Kidney (tissue), 13 donors: ENCODE measurements at regions not wholly inside any gene's neighbourhood (a gene's known extent, or its start where the extent isn't known, plus 50 kb on each side); places are given as distances from the start of the nearest gene placed in this dataset.
A peak's percentile ranks its signal among the peaks of the same experiment; 100 is the strongest.

Experiments
- DNase-seq, 5 donors: peaks; one replicate each; pipeline ENCODE4 v3.0.0-alpha.2; 2013 to 2020
- FAIRE-seq: peaks from 2 replicates; lab custom pipeline; 2012; peaks lifted over from hg19 to GRCh38; lab: Jason Lieb, UNC
- H3K27ac ChIP-seq, 2 donors: one replicate each; pipeline ENCODE4 v1.7.0; 2013; ENCODE audit warnings: low read depth in 2 of 2, low read length in 2 of 2, inconsistent platforms in 1 of 2
- H3K27me3 ChIP-seq: one replicate; pipeline ENCODE4 v1.7.1; 2013; ENCODE audit warnings: low read length, inconsistent platforms; ENCODE audit not compliant: control insufficient read depth, insufficient read depth
- H3K36me3 ChIP-seq, 3 donors: one replicate each; pipeline versions ENCODE4 v1.7.0 to v1.7.1; 2013; ENCODE audit warnings: low read length in 3 of 3, control low read depth in 1 of 3, inconsistent platforms in 1 of 3; ENCODE audit not compliant: insufficient read depth in 3 of 3, control insufficient read depth in 2 of 3
- H3K4me1 ChIP-seq, 3 donors: one replicate each; pipeline versions ENCODE4 v1.7.0 to v1.7.1; 2013; ENCODE audit warnings: low read length in 3 of 3, inconsistent platforms in 1 of 3, low read depth in 1 of 3; ENCODE audit not compliant: control insufficient read depth in 2 of 3, insufficient read depth in 2 of 3
- H3K4me3 ChIP-seq, 3 donors: one replicate each; pipeline versions ENCODE4 v1.7.0 to v1.8.1; 2013; ENCODE audit warnings: low read length in 3 of 3, control low read depth in 1 of 3, inconsistent platforms in 1 of 3
- H3K9ac ChIP-seq, 3 donors: one replicate each; pipeline versions ENCODE4 v1.7.0 to v1.7.1; 2013; ENCODE audit warnings: low read length in 3 of 3, control low read depth in 1 of 3, inconsistent platforms in 1 of 3
- H3K9me3 ChIP-seq, 3 donors: one replicate each; pipeline versions ENCODE4 v1.7.0 to v1.7.1; 2013; ENCODE audit warnings: low read length in 3 of 3, control low read depth in 1 of 3, inconsistent platforms in 1 of 3; ENCODE audit not compliant: control insufficient read depth in 2 of 3, insufficient read depth in 1 of 3
- CTCF ChIP-seq: IDR thresholded peaks from 3 replicates; pipeline ENCODE4 v1.5.1; 2012; ENCODE audit warnings: mild to moderate bottlenecking, moderate library complexity, borderline replicate concordance; ENCODE audit not compliant: insufficient read depth; ENCODE audit errors: extremely low read depth
- intact Hi-C: fragments of 100-400 bp; cut with DNase I; formaldehyde crosslinking; loops from one replicate; pipeline ENCODE4 v1.11.1; 2022
- donor health status: control.
- donor health status: control.
- donor health status: control.
- donor health status: control.
- donor health status: control.
- donor health status: DM: yes; HTN: yes; CAD: no.
- donor health status: Normal renal cell carcinoma (clear cell type).

GRCh38 chr5:135128361-135128760 is 94.3 kb upstream of the PITX1 start:
- intact Hi-C loops = no loop called here
- Histone ChIP-seq H3K9ac (no peak overlapping the region), H3K27me3 (no peaks in the 10 kb centered on the region), H3K27ac (no peak overlapping the region), H3K36me3 (no peaks in the 10 kb centered on the region), H3K4me1 (peaks cover 0 to 8% (median 0%) of the 10 kb centered on the region in 3 donors), H3K9me3 (no peaks in the 10 kb centered on the region), H3K4me3 (no peak overlapping the region)
- FAIRE-seq (no peak), DNase-seq (no peak)
- no peak for TF ChIP-seq CTCF

GRCh38 chr5:135127439-135128240 is 93.6 kb upstream of the PITX1 start:
- FAIRE-seq (no peak), DNase-seq (peak in 1 of 5 donors; percentile 61)
- no peaks in the 10 kb centered on the region for H3K9me3 ChIP-seq
- H3K4me1 ChIP-seq = peaks cover 0 to 8% (median 0%) of the 10 kb centered on the region in 3 donors
- intact Hi-C loops = no loop called here
- H3K36me3 ChIP-seq = no peaks in the 10 kb centered on the region
- H3K4me3 ChIP-seq = no peak overlapping the region
- no peak overlapping the region for H3K27ac ChIP-seq
- no peak overlapping the region for H3K9ac ChIP-seq
- H3K27me3 ChIP-seq = no peaks in the 10 kb centered on the region
- TF ChIP-seq CTCF = no peak

DNA sequence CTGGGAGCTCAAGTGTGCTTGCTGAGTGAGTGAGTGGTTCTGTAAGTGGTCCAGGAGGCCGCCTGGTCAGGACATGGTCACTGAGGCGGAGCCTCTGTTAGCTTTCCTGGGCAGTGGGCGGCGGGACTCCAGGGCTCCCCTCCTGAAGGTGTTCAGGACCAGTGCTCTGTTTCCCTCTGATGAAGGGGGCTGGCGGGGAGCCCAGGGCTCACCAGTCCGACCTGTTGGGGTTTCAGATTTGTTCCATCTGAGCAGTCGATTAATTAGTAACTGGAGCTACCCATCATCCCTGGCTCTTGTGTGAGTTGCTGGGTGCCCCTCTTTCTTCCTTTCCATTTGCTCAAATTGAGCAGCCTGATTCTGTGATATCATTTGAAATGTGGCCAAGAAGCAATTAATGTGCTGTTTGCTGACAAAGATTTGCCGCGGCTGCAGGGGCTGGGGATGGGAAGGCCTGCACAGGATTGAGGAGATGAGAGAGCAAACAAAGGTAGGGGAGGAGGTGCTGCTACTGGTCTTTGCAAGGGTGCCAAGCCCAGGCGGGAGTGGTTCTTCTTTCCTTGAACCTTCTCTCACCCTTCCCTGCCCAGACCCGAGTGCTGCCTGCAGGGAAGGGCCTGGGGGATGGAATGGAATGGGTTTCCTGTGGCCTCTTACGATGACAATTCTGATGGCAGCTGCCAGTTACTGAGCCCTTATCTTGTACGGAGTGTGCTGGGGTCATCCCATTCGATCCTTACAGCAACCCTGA is 92.8 kb upstream of the PITX1 start:
- Histone ChIP-seq H3K9ac (no peak overlapping the region), H3K9me3 (no peaks in the 10 kb centered on the region), H3K27me3 (no peaks in the 10 kb centered on the region), H3K4me1 (peaks cover 0 to 8% (median 0%) of the 10 kb centered on the region in 3 donors), H3K4me3 (no peak overlapping the region), H3K27ac (no peak overlapping the region), H3K36me3 (no peaks in the 10 kb centered on the region)
- FAIRE-seq (no peak), DNase-seq (peak; percentile 78 to 91 (median 87))
- intact Hi-C loops = no loop called here
- TF ChIP-seq CTCF = no peak
